ENCODE measurements at regions not wholly inside any gene's neighbourhood (a gene's known extent, or its start where the extent isn't known, plus 50 kb on each side); places are given as distances from the start of the nearest gene placed in this dataset.

DNA sequence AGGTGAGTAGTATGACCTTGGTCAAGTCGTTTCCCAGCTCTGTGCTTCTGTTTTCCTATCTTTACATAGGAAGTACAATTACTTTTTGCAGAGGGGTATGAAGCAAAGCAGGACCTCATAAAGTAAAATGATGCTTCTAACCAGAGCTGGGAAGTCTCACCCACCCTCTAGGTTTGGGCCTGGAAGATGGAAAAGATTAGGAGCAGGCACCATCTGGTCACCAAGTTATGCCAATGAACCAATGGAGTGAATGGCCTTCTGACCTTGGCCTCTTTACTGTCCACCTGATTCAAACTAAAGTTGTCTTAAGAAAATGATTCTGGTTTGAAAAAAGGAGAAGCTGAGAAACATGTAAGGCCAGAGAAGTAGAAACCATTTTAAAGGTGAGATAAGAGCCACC lies 68.9 kb upstream of the CTNNBL1 start:
- TF ChIP-seq, protein P1, sequence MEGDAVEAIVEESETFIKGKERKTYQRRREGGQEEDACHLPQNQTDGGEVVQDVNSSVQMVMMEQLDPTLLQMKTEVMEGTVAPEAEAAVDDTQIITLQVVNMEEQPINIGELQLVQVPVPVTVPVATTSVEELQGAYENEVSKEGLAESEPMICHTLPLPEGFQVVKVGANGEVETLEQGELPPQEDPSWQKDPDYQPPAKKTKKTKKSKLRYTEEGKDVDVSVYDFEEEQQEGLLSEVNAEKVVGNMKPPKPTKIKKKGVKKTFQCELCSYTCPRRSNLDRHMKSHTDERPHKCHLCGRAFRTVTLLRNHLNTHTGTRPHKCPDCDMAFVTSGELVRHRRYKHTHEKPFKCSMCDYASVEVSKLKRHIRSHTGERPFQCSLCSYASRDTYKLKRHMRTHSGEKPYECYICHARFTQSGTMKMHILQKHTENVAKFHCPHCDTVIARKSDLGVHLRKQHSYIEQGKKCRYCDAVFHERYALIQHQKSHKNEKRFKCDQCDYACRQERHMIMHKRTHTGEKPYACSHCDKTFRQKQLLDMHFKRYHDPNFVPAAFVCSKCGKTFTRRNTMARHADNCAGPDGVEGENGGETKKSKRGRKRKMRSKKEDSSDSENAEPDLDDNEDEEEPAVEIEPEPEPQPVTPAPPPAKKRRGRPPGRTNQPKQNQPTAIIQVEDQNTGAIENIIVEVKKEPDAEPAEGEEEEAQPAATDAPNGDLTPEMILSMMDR (IDR thresholded peaks at IDR 0.05): no peak
- Histone ChIP-seq H3K4me1 (no peaks in the 10 kb centered on the region), H3K27me3 (no peaks in the 10 kb centered on the region), H3K9me3 (no peaks in the 10 kb centered on the region), H3K27ac (no peak overlapping the region), H3K36me3 (no peaks in the 10 kb centered on the region), H3K4me3 (no peak overlapping the region)
- DNase-seq (ENCODE audit: low spot score): no peak

DNA sequence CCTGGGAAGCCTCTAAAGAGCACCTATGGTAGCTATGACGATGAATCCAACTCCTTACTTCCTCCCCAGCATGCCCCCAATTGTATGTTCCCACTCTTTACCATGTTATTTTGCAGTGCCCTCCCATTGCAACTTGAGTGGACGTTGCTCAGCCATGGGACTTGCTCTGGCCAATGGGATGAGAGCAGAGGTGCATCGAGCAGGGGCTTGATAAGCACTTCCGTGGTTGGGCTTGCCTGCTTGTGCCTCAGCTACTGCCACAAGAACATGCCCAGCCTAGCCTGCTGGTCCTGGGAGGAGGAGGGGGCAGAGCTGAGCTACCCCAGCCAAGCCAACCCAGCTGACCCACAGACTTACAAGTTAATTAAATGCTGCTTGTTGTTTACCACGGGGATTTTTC lies 71.1 kb upstream of the CTNNBL1 start:
- no peak for DNase-seq (ENCODE audit: low spot score)
- Histone ChIP-seq H3K4me1 (no peaks in the 10 kb centered on the region), H3K9me3 (no peaks in the 10 kb centered on the region), H3K27me3 (no peaks in the 10 kb centered on the region), H3K36me3 (no peaks in the 10 kb centered on the region), H3K4me3 (no peak overlapping the region), H3K27ac (no peak overlapping the region)
- TF ChIP-seq, protein P1 (IDR thresholded peaks at IDR 0.05): no peak

DNA sequence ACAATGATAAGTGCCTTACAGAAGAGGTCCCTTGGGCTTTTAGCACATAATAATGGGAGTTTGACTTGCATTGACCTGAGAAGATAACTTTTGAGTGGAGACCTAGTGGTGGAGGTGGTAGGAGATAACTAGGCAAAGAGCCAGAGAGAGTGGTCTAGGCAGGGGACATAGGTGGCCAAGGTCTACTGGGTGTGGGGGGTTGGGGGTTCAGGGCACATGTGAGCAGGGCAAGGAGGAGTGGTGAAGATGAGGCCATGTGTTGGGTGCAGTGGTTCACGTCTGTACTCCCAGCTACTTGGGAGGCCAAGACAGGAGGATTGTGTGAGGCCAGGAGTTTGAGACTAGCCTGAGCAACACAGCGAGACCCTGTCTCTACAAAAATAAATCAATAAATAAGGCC lies 74.3 kb upstream of the CTNNBL1 start:
- TF ChIP-seq, protein P1 (IDR thresholded peaks at IDR 0.05): no peak
- Histone ChIP-seq H3K27ac (no peak overlapping the region), H3K27me3 (no peaks in the 10 kb centered on the region), H3K36me3 (no peaks in the 10 kb centered on the region), H3K4me3 (no peak overlapping the region), H3K9me3 (no peaks in the 10 kb centered on the region), H3K4me1 (no peaks in the 10 kb centered on the region)
- no peak for DNase-seq (ENCODE audit: low spot score)

DNA sequence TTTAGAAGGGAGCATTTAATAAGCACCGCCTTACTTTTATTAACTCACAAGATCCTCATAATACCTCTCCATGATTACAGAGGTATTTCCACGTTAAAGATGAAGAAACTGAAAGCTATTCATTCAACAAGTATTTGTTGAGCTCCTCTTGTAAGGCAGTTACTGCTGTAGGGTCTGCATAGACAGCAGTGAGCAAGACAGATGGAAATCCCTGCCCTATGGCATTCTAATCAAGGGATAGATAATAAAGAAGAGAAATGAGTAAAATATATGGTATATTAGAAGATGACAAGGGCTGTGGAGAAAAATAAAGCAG lies 77.8 kb upstream of the CTNNBL1 start:
- DNase-seq (ENCODE audit: low spot score): no peak
- H3K27me3 ChIP-seq: no peaks in the 10 kb centered on the region
- no peaks in the 10 kb centered on the region for H3K9me3 ChIP-seq
- no peaks in the 10 kb centered on the region for H3K4me1 ChIP-seq
- no peak overlapping the region for H3K4me3 ChIP-seq
- no peaks in the 10 kb centered on the region for H3K36me3 ChIP-seq
- TF ChIP-seq, protein P1 (IDR thresholded peaks at IDR 0.05): no peak
- no peak overlapping the region for H3K27ac ChIP-seq

DNA sequence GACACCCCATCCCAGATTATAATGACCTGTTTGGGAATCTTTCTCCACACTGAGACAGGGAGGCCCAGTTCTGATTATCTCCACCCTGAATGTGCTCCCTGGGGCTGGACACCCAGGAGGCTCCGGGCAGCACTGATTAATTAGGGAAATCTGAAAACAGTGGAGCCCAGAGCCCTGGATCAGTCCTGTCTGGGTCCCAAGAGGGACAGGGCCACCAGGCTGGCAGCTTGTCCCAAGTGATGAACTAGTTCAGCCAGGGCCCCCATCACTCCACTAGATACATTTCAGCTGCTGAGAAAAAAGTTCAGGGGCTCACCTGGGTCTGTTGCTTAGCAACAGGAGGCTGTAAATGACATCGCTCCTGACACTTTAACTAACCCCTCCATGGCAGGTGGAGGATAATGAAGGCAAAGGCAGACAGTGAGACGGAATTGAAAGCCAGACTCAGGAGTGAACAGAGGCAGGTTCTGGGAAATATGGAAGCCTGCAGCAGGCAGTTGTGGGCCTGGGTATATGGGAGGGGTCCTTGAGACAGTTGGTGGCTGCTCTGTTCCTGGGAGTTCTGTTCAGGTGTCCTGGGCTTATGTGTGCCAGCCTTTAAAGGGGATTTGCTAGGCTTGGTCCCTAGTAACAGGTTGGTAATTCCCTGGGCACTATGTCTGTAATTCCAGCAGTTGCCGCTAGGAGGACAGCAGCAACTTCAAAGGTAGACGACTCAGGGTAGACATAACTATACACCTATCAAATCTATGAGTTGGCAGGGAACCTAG lies 78.3 kb upstream of the CTNNBL1 start:
- no peak overlapping the region for H3K4me3 ChIP-seq
- TF ChIP-seq, protein P1 (IDR thresholded peaks at IDR 0.05): peak; percentile 31 to 38
- no peaks in the 10 kb centered on the region for H3K36me3 ChIP-seq
- DNase-seq (ENCODE audit: low spot score): no peak
- no peaks in the 10 kb centered on the region for H3K27me3 ChIP-seq
- H3K9me3 ChIP-seq: no peaks in the 10 kb centered on the region
- H3K4me1 ChIP-seq: no peaks in the 10 kb centered on the region
- no peak overlapping the region for H3K27ac ChIP-seq

DNA sequence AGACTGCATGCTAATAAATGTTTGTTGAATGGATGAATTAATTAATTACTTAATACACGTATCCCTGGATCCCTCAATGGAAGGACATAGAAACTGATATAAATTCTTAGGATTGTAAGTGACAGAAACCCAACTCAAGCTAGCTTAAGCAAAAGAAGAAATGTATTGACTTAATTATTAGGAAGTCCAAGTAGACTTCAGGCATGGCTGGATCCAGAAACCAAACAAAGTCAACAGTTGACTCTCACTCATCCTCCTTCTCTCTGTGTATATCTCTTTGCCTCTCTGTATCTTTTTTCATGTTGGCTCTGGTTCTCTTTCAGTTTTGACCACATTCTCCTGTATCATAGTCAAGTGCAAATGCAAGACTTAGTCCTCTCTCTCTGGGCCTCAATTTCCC lies 82.0 kb upstream of the CTNNBL1 start:
- Histone ChIP-seq H3K27ac (no peak overlapping the region), H3K9me3 (no peaks in the 10 kb centered on the region)

More for the DNA sequence above, 82.0 kb upstream of the CTNNBL1 start:
- TF ChIP-seq, protein P1 (IDR thresholded peaks at IDR 0.05): no peak
- H3K36me3 ChIP-seq: no peaks in the 10 kb centered on the region
- no peak for DNase-seq (ENCODE audit: low spot score)
- H3K4me1 ChIP-seq: no peaks in the 10 kb centered on the region
- no peaks in the 10 kb centered on the region for H3K27me3 ChIP-seq
- H3K4me3 ChIP-seq: no peak overlapping the region

Data from right atrium auricular region (tissue), 2 donors.